Liver (tissue), 8 donors: ENCODE measurements at regions not wholly inside any gene's neighbourhood (a gene's known extent, or its start where the extent isn't known, plus 50 kb on each side); places are given as distances from the start of the nearest gene placed in this dataset.

ENCODE experiments used
- DNase-seq: peaks from one replicate; pipeline ENCODE4 v3.0.0-alpha.2; 2017; ENCODE audit warnings: low spot score
- H3K27ac ChIP-seq, 2 donors: one replicate each; pipeline ENCODE4 v1.7.0; 2013; ENCODE audit warnings: inconsistent platforms in 2 of 2, low read length in 2 of 2, control low read depth in 1 of 2, low read depth in 1 of 2, mild to moderate bottlenecking in 1 of 2
- H3K27me3 ChIP-seq, 4 donors: one replicate each; pipeline versions ENCODE4 v1.6.1 to v1.7.0; 2013; ENCODE audit warnings: low read length in 3 of 4, inconsistent platforms in 1 of 4, mild to moderate bottlenecking in 1 of 4, moderate library complexity in 1 of 4; ENCODE audit not compliant: control insufficient read depth in 4 of 4, insufficient read depth in 4 of 4
- H3K36me3 ChIP-seq, 4 donors: one replicate each; pipeline versions ENCODE4 v1.6.1 to v1.7.0; 2013; ENCODE audit warnings: low read length in 3 of 4, mild to moderate bottlenecking in 3 of 4, low read depth in 1 of 4, moderate library complexity in 1 of 4; ENCODE audit not compliant: control insufficient read depth in 4 of 4, insufficient read depth in 3 of 4
- H3K4me1 ChIP-seq, 4 donors: one replicate each; pipeline versions ENCODE4 v1.6.1 to v1.7.0; 2013; ENCODE audit warnings: low read length in 3 of 4, mild to moderate bottlenecking in 3 of 4, moderate library complexity in 1 of 4; ENCODE audit not compliant: control insufficient read depth in 4 of 4, insufficient read depth in 4 of 4
- H3K4me3 ChIP-seq, 3 donors: one replicate each; pipeline versions ENCODE4 v1.6.1 to v1.7.0; 2013; ENCODE audit warnings: low read length in 3 of 3, control low read depth in 1 of 3, low read depth in 1 of 3, mild to moderate bottlenecking in 1 of 3
- H3K9ac ChIP-seq, 2 donors: one replicate each; pipeline ENCODE4 v1.7.0; 2013; ENCODE audit warnings: low read length in 2 of 2, mild to moderate bottlenecking in 2 of 2, moderate library complexity in 2 of 2, control low read depth in 1 of 2, low read depth in 1 of 2
- H3K9me3 ChIP-seq, 4 donors: one replicate each; pipeline versions ENCODE4 v1.6.1 to v1.7.0; 2013; ENCODE audit warnings: low read length in 3 of 4; ENCODE audit not compliant: control insufficient read depth in 4 of 4
- EGR1 ChIP-seq, 2 donors: IDR thresholded peaks; 2 replicates each; pipeline ENCODE4 v1.6.1; 2016 to 2018; ENCODE audit warnings: antibody characterized with exemption in 2 of 2, low read depth in 2 of 2
- FOXA1 ChIP-seq: IDR thresholded peaks from 2 replicates; pipeline ENCODE4 v1.6.1; 2016; ENCODE audit warnings: antibody characterized with exemption
- FOXA2 ChIP-seq: IDR thresholded peaks from 2 replicates; pipeline ENCODE4 v1.6.1; 2016; ENCODE audit warnings: antibody characterized with exemption
- GABPA ChIP-seq, 2 donors: IDR thresholded peaks in 1 of 2; conservative IDR thresholded peaks in 1 of 2; 2 replicates each; pipeline ENCODE4 v1.6.1; 2016; ENCODE audit warnings: antibody characterized with exemption in 2 of 2, mild to moderate bottlenecking in 1 of 2, moderate library complexity in 1 of 2
- HNF4A ChIP-seq, 2 donors: conservative IDR thresholded peaks; 2 replicates each; pipeline ENCODE4 v1.6.1; 2016; ENCODE audit warnings: antibody characterized with exemption in 2 of 2, mild to moderate bottlenecking in 2 of 2
- HNF4G ChIP-seq: IDR thresholded peaks from 2 replicates; pipeline ENCODE4 v1.6.1; 2016; ENCODE audit warnings: antibody characterized with exemption
- JUND ChIP-seq, 2 donors: IDR thresholded peaks; 2 replicates each; pipeline ENCODE4 v1.6.1; 2016; ENCODE audit warnings: antibody characterized with exemption in 2 of 2
- NR2F2 ChIP-seq: IDR thresholded peaks from 2 replicates; pipeline ENCODE4 v1.6.1; 2016; ENCODE audit warnings: antibody characterized with exemption
- RAD21 ChIP-seq, 2 donors: IDR thresholded peaks; 2 replicates each; pipeline ENCODE4 v1.6.1; 2016; ENCODE audit warnings: antibody characterized with exemption in 2 of 2, mild to moderate bottlenecking in 2 of 2
- RXRA ChIP-seq, 2 donors: IDR thresholded peaks; 2 replicates each; pipeline ENCODE4 v1.6.1; 2017 to 2018; ENCODE audit warnings: antibody characterized with exemption in 2 of 2, mild to moderate bottlenecking in 1 of 2
- SP1 ChIP-seq: IDR thresholded peaks from 2 replicates; pipeline ENCODE4 v1.6.1; 2018; ENCODE audit warnings: antibody characterized with exemption, mild to moderate bottlenecking
- TAF1 ChIP-seq: conservative IDR thresholded peaks from 2 replicates; pipeline ENCODE4 v1.6.1; 2016; ENCODE audit warnings: antibody characterized with exemption, mild to moderate bottlenecking
- YY1 ChIP-seq: IDR thresholded peaks from 2 replicates; pipeline ENCODE4 v1.6.1; 2016; ENCODE audit warnings: antibody characterized with exemption, mild to moderate bottlenecking
- WGBS: extraction: QIAGEN DNeasy Blood & Tissue Kit; methylation state at CpG from one replicate; pipeline ENCODE4 v1.1.7; 2013; 5-methylcytosine and 5-hydroxymethylcytosine counted together
- TF ChIP-seq, protein P1 (sequence below): IDR thresholded peaks from 2 replicates; pipeline ENCODE4 v1.6.1; 2016; ENCODE audit warnings: antibody characterized with exemption
- TF ChIP-seq, protein P2 (sequence below): IDR thresholded peaks from 2 replicates; pipeline ENCODE4 v1.6.1; 2016; ENCODE audit warnings: antibody characterized with exemption
- TF ChIP-seq, protein P3 (sequence below): IDR thresholded peaks from 2 replicates; pipeline ENCODE4 v1.6.1; 2016; ENCODE audit warnings: antibody characterized with exemption, mild to moderate bottlenecking
- TF ChIP-seq, protein P4 (sequence below): IDR thresholded peaks from 2 replicates; pipeline ENCODE4 v1.6.1; 2016; ENCODE audit warnings: antibody characterized with exemption
- TF ChIP-seq, protein P5 (sequence below): fragments of 150-350 bp; IDR thresholded peaks from 2 replicates; pipeline ENCODE4 v1.5.1; 2017; ENCODE audit warnings: improper control_type of control experiment, low read depth, low read length; ENCODE audit not compliant: missing input control
- donor health status: healthy.
- donor health status: healthy.
- donor health status: healthy.
- donor health status: healthy.
- donor health status: healthy.

DNA sequence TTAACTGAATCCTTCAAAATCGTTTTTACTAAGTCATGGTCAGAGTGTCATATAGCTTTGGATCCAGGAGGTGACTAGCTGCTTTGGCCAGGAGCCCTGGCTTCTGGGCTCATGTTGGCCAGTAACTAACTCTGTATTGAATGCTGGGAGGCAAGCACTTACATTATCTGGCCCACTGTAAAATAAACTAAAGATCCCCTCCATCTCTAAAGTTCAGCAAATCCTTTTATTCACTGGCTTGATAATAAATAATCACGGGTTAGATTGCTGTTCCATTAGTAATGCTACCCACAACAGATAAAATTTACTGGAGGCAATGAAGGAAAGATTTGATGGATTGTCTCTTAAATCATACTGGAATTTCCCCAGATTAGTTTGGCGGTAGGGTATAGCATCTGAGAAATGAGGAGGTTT is 382.2 kb upstream of the TLE4 start:
- H3K36me3 ChIP-seq, result no peaks in the 10 kb centered on the region
- DNase-seq, result no peak
- H3K9me3 ChIP-seq, result no peaks in the 10 kb centered on the region
- H3K9ac ChIP-seq, result no peak overlapping the region
- no peaks in the 10 kb centered on the region for H3K4me1 ChIP-seq
- no peak overlapping the region for H3K4me3 ChIP-seq
- TF ChIP-seq SP1 (no peak), EGR1 (IDR thresholded peaks at IDR 0.05; ENCODE audit: low read depth in 2 of 2) (no peak), TAF1 (no peak), GABPA (IDR thresholded peaks at IDR 0.05 in 1 of 2, conservative IDR thresholded peaks at IDR 0.05 in 1 of 2) (no peak), YY1 (no peak), FOXA1 (no peak), JUND (IDR thresholded peaks at IDR 0.05) (no peak), RXRA (IDR thresholded peaks at IDR 0.05) (no peak), HNF4A (conservative IDR thresholded peaks at IDR 0.05) (no peak), RAD21 (IDR thresholded peaks at IDR 0.05) (no peak), NR2F2 (no peak), FOXA2 (no peak), HNF4G (no peak)
- TF ChIP-seq, protein P1, sequence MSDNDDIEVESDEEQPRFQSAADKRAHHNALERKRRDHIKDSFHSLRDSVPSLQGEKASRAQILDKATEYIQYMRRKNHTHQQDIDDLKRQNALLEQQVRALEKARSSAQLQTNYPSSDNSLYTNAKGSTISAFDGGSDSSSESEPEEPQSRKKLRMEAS, result no peak
- TF ChIP-seq, protein P2, sequence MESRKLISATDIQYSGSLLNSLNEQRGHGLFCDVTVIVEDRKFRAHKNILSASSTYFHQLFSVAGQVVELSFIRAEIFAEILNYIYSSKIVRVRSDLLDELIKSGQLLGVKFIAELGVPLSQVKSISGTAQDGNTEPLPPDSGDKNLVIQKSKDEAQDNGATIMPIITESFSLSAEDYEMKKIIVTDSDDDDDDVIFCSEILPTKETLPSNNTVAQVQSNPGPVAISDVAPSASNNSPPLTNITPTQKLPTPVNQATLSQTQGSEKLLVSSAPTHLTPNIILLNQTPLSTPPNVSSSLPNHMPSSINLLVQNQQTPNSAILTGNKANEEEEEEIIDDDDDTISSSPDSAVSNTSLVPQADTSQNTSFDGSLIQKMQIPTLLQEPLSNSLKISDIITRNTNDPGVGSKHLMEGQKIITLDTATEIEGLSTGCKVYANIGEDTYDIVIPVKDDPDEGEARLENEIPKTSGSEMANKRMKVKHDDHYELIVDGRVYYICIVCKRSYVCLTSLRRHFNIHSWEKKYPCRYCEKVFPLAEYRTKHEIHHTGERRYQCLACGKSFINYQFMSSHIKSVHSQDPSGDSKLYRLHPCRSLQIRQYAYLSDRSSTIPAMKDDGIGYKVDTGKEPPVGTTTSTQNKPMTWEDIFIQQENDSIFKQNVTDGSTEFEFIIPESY, result no peak
- TF ChIP-seq, protein P3, sequence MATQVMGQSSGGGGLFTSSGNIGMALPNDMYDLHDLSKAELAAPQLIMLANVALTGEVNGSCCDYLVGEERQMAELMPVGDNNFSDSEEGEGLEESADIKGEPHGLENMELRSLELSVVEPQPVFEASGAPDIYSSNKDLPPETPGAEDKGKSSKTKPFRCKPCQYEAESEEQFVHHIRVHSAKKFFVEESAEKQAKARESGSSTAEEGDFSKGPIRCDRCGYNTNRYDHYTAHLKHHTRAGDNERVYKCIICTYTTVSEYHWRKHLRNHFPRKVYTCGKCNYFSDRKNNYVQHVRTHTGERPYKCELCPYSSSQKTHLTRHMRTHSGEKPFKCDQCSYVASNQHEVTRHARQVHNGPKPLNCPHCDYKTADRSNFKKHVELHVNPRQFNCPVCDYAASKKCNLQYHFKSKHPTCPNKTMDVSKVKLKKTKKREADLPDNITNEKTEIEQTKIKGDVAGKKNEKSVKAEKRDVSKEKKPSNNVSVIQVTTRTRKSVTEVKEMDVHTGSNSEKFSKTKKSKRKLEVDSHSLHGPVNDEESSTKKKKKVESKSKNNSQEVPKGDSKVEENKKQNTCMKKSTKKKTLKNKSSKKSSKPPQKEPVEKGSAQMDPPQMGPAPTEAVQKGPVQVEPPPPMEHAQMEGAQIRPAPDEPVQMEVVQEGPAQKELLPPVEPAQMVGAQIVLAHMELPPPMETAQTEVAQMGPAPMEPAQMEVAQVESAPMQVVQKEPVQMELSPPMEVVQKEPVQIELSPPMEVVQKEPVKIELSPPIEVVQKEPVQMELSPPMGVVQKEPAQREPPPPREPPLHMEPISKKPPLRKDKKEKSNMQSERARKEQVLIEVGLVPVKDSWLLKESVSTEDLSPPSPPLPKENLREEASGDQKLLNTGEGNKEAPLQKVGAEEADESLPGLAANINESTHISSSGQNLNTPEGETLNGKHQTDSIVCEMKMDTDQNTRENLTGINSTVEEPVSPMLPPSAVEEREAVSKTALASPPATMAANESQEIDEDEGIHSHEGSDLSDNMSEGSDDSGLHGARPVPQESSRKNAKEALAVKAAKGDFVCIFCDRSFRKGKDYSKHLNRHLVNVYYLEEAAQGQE, result no peak
- TF ChIP-seq, protein P4, sequence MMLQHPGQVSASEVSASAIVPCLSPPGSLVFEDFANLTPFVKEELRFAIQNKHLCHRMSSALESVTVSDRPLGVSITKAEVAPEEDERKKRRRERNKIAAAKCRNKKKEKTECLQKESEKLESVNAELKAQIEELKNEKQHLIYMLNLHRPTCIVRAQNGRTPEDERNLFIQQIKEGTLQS, result no peak
- TF ChIP-seq, protein P5, sequence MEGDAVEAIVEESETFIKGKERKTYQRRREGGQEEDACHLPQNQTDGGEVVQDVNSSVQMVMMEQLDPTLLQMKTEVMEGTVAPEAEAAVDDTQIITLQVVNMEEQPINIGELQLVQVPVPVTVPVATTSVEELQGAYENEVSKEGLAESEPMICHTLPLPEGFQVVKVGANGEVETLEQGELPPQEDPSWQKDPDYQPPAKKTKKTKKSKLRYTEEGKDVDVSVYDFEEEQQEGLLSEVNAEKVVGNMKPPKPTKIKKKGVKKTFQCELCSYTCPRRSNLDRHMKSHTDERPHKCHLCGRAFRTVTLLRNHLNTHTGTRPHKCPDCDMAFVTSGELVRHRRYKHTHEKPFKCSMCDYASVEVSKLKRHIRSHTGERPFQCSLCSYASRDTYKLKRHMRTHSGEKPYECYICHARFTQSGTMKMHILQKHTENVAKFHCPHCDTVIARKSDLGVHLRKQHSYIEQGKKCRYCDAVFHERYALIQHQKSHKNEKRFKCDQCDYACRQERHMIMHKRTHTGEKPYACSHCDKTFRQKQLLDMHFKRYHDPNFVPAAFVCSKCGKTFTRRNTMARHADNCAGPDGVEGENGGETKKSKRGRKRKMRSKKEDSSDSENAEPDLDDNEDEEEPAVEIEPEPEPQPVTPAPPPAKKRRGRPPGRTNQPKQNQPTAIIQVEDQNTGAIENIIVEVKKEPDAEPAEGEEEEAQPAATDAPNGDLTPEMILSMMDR, result no peak
- H3K27me3 ChIP-seq, result no peaks in the 10 kb centered on the region
- 64% methylated on average over 3 of the region's 3 CpGs for WGBS
- H3K27ac ChIP-seq, result no peak overlapping the region

DNA sequence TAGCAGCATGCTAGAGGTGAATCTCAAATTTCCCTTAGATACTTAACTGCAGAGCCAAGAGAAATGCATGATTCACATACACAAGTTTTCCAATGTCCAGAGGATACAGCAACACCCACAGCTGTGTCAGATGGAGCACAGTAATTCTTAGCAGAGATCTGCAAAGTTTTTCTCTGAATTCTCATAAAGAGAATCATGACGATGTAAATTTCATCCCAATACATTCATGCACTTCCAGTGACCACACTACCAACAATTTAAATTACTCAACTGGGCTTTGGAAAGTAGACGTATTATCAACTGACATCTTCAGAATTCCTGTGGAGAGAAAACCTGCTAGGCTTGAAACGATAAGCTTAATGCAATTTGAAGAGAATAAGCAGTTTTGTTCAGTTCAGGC is 378.8 kb upstream of the TLE4 start:
- no peaks in the 10 kb centered on the region for H3K27me3 ChIP-seq
- no peak for DNase-seq
- no peak overlapping the region for H3K9ac ChIP-seq
- no peak overlapping the region for H3K4me3 ChIP-seq
- no peak overlapping the region for H3K27ac ChIP-seq
- H3K4me1 ChIP-seq, result no peaks in the 10 kb centered on the region
- H3K9me3 ChIP-seq, result no peaks in the 10 kb centered on the region
- 85% methylated on average over 3 of the region's 3 CpGs for WGBS
- TF ChIP-seq JUND (IDR thresholded peaks at IDR 0.05), result no peak
- TF ChIP-seq HNF4A (conservative IDR thresholded peaks at IDR 0.05), result no peak
- TF ChIP-seq, protein P5, result no peak
- TF ChIP-seq, protein P1, result no peak
- no peaks in the 10 kb centered on the region for H3K36me3 ChIP-seq
